Neural cell (in vitro differentiated cells): ENCODE measurements at regions not wholly inside any gene's neighbourhood (a gene's known extent, or its start where the extent isn't known, plus 50 kb on each side); places are given as distances from the start of the nearest gene placed in this dataset.

Experiments
- EP300 ChIP-seq: fragments of 450-650 bp; conservative IDR thresholded peaks from 2 replicates; pipeline ENCODE4 v1.6.1; 2014; ENCODE audit warnings: antibody characterized with exemption, mild to moderate bottlenecking, moderate library complexity; ENCODE audit not compliant: poor library complexity, severe bottlenecking
- EZH2 ChIP-seq: fragments of 200-600, 300-800 bp; shearing (Covaris generic), sonication (generic); IDR thresholded peaks from 2 replicates; pipeline ENCODE4 v1.6.1; 2014; ENCODE audit warnings: antibody characterized with exemption, low read length, borderline replicate concordance, mild to moderate bottlenecking; ENCODE audit not compliant: insufficient read depth, poor library complexity, severe bottlenecking
- MXI1 ChIP-seq: fragments of 450-650 bp; conservative IDR thresholded peaks from 2 replicates; pipeline ENCODE4 v1.6.1; 2014; ENCODE audit warnings: antibody characterized with exemption, mild to moderate bottlenecking; ENCODE audit not compliant: poor library complexity, severe bottlenecking
- POLR2AphosphoS5 ChIP-seq: IDR thresholded peaks from 2 replicates; pipeline ENCODE4 v1.6.1; 2012
- RAD21 ChIP-seq: fragments of 450-650 bp; conservative IDR thresholded peaks from 2 replicates; pipeline ENCODE4 v1.6.1; 2014; ENCODE audit warnings: antibody characterized with exemption, mild to moderate bottlenecking, moderate library complexity
- SMC3 ChIP-seq: fragments of 450-650 bp; conservative IDR thresholded peaks from 2 replicates; pipeline ENCODE4 v1.6.1; 2014; ENCODE audit warnings: antibody characterized with exemption, mild to moderate bottlenecking, moderate library complexity; ENCODE audit not compliant: poor library complexity
- TAF1 ChIP-seq: IDR thresholded peaks from 2 replicates; pipeline ENCODE4 v1.6.1; 2012; ENCODE audit warnings: low read depth
- TF ChIP-seq, protein P1 (sequence below): fragments of 450-650 bp; IDR thresholded peaks from 2 replicates; pipeline ENCODE4 v1.5.1; 2014; ENCODE audit warnings: antibody characterized with exemption, mild to moderate bottlenecking, moderate library complexity; ENCODE audit not compliant: poor library complexity, severe bottlenecking
- TF ChIP-seq, protein P2 (sequence below): IDR thresholded peaks from 2 replicates; pipeline ENCODE4 v1.6.1; 2012; ENCODE audit warnings: borderline replicate concordance

- TF ChIP-seq, protein P1, sequence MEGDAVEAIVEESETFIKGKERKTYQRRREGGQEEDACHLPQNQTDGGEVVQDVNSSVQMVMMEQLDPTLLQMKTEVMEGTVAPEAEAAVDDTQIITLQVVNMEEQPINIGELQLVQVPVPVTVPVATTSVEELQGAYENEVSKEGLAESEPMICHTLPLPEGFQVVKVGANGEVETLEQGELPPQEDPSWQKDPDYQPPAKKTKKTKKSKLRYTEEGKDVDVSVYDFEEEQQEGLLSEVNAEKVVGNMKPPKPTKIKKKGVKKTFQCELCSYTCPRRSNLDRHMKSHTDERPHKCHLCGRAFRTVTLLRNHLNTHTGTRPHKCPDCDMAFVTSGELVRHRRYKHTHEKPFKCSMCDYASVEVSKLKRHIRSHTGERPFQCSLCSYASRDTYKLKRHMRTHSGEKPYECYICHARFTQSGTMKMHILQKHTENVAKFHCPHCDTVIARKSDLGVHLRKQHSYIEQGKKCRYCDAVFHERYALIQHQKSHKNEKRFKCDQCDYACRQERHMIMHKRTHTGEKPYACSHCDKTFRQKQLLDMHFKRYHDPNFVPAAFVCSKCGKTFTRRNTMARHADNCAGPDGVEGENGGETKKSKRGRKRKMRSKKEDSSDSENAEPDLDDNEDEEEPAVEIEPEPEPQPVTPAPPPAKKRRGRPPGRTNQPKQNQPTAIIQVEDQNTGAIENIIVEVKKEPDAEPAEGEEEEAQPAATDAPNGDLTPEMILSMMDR = no peak
- TF ChIP-seq SMC3 (no peak), EZH2 (no peak), EP300 (no peak), RAD21 (no peak), POLR2AphosphoS5 (no peak), MXI1 (no peak), TAF1 (no peak)
- TF ChIP-seq, protein P2, sequence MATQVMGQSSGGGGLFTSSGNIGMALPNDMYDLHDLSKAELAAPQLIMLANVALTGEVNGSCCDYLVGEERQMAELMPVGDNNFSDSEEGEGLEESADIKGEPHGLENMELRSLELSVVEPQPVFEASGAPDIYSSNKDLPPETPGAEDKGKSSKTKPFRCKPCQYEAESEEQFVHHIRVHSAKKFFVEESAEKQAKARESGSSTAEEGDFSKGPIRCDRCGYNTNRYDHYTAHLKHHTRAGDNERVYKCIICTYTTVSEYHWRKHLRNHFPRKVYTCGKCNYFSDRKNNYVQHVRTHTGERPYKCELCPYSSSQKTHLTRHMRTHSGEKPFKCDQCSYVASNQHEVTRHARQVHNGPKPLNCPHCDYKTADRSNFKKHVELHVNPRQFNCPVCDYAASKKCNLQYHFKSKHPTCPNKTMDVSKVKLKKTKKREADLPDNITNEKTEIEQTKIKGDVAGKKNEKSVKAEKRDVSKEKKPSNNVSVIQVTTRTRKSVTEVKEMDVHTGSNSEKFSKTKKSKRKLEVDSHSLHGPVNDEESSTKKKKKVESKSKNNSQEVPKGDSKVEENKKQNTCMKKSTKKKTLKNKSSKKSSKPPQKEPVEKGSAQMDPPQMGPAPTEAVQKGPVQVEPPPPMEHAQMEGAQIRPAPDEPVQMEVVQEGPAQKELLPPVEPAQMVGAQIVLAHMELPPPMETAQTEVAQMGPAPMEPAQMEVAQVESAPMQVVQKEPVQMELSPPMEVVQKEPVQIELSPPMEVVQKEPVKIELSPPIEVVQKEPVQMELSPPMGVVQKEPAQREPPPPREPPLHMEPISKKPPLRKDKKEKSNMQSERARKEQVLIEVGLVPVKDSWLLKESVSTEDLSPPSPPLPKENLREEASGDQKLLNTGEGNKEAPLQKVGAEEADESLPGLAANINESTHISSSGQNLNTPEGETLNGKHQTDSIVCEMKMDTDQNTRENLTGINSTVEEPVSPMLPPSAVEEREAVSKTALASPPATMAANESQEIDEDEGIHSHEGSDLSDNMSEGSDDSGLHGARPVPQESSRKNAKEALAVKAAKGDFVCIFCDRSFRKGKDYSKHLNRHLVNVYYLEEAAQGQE = no peak
Measured at GRCh38 chr3:22231061-22231460, 480.1 kb upstream of the ZNF385D start.
